ENCODE measurements at regions not wholly inside any gene's neighbourhood (a gene's known extent, or its start where the extent isn't known, plus 50 kb on each side); places are given as distances from the start of the nearest gene placed in this dataset.

DNA sequence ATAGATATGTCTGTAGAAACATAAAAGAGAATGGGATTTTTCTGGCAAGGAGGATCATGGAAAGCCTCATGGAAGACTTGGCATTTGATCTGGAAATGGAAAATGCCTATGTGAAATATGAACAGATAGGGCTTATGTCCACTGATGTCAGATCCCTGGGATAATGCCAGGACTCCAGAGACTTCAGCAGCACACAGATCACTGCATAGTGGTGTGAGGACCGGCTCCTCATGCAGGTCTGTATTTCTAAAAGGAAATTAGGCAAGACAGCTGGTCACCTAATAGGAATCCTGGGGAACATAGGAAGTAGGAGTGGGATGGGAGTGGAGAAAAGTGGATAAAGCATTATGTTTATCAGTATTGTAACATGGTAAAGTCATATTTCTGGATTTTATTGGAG is 56.8 kb upstream of the IPO9 start:
- Histone ChIP-seq H3K36me3 (ENCODE audit: insufficient read depth, low read length) (no peaks in the 10 kb centered on the region), H3K9me3 (ENCODE audit: low read length) (no peaks in the 10 kb centered on the region), H3K27ac (ENCODE audit: low read depth, low read length, poor library complexity, severe bottlenecking) (no peak overlapping the region), H2AFZ (ENCODE audit: low read length) (no peak overlapping the region), H4K20me1 (ENCODE audit: insufficient read depth, low read length) (no peaks in the 10 kb centered on the region), H3K79me2 (ENCODE audit: insufficient read depth, low read depth, low read length) (no peaks in the 10 kb centered on the region), H3K9me2 (ENCODE audit: insufficient read depth, low read length) (no peaks in the 10 kb centered on the region), H3K4me1 (ENCODE audit: insufficient read depth, low read length, poor library complexity, severe bottlenecking) (no peaks in the 10 kb centered on the region), H3K4me2 (ENCODE audit: low read length) (no peak overlapping the region), H3K4me3 (ENCODE audit: low read depth, low read length, poor library complexity, severe bottlenecking) (no peak overlapping the region)
- no TSS peak for BruUV-seq (replicated peaks)
- intact Hi-C loops (cut with micrococcal nuclease; ENCODE audit: unreplicated experiment), result no loop called here
- TF ChIP-seq, protein P1, sequence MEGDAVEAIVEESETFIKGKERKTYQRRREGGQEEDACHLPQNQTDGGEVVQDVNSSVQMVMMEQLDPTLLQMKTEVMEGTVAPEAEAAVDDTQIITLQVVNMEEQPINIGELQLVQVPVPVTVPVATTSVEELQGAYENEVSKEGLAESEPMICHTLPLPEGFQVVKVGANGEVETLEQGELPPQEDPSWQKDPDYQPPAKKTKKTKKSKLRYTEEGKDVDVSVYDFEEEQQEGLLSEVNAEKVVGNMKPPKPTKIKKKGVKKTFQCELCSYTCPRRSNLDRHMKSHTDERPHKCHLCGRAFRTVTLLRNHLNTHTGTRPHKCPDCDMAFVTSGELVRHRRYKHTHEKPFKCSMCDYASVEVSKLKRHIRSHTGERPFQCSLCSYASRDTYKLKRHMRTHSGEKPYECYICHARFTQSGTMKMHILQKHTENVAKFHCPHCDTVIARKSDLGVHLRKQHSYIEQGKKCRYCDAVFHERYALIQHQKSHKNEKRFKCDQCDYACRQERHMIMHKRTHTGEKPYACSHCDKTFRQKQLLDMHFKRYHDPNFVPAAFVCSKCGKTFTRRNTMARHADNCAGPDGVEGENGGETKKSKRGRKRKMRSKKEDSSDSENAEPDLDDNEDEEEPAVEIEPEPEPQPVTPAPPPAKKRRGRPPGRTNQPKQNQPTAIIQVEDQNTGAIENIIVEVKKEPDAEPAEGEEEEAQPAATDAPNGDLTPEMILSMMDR (conservative IDR thresholded peaks at IDR 0.05; ENCODE audit: low read length), result no peak
- no peak for TF ChIP-seq EZH2phosphoT487 (IDR thresholded peaks at IDR 0.05; ENCODE audit: borderline replicate concordance, low read depth, low read length)
- ChIA-PET POLR2A (interaction anchor here (1.6 kb wide), 1 partner anchor 22 kb away, joined by 3 read pairs; no protein-coding TSS in a partner anchor), CTCF (ENCODE audit: unreplicated experiment) (no interaction called here)
- DNase-seq (ENCODE audit: low spot score), result no peak

DNA sequence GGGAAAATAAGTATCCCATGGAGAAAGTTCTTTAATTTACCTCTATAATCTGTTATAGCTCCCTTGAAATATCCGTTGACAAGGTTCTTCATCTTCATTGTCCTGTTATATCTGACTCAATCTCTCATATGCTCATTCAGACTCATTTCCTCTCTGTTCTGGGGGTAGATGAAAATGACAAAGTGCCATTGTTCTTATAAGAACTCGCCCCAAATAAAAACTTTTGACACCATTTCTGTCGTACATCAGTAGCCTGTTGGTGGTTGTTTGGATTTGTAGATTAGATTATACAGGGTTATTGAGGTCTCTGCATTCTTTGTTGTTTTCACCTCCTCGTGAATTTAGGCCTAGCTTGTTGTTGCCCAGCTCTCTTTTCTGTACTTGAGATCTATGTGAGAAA is 55.2 kb upstream of the IPO9 start:
- H3K9me2 ChIP-seq (ENCODE audit: insufficient read depth, low read length), result no peaks in the 10 kb centered on the region
- no TSS peak for BruUV-seq (replicated peaks)
- no peak for DNase-seq (ENCODE audit: low spot score)
- no peak overlapping the region for H3K27ac ChIP-seq (ENCODE audit: low read depth, low read length, poor library complexity, severe bottlenecking)
- TF ChIP-seq EZH2phosphoT487 (IDR thresholded peaks at IDR 0.05; ENCODE audit: borderline replicate concordance, low read depth, low read length), result no peak
- TF ChIP-seq, protein P1 (conservative IDR thresholded peaks at IDR 0.05; ENCODE audit: low read length), result no peak
- intact Hi-C loops (cut with micrococcal nuclease; ENCODE audit: unreplicated experiment), result no loop called here
- ChIA-PET CTCF (ENCODE audit: unreplicated experiment) (no interaction called here), POLR2A (interaction anchor here (0.8 to 1.6 kb wide), 3 partner anchors 11 to 23 kb away, joined by 3 to 7 read pairs (median 3); no protein-coding TSS in a partner anchor)
- no peak overlapping the region for H3K4me3 ChIP-seq (ENCODE audit: low read depth, low read length, poor library complexity, severe bottlenecking)
- H4K20me1 ChIP-seq (ENCODE audit: insufficient read depth, low read length), result no peaks in the 10 kb centered on the region
- H3K36me3 ChIP-seq (ENCODE audit: insufficient read depth, low read length), result no peaks in the 10 kb centered on the region
- no peaks in the 10 kb centered on the region for H3K79me2 ChIP-seq (ENCODE audit: insufficient read depth, low read depth, low read length)
- no peaks in the 10 kb centered on the region for H3K9me3 ChIP-seq (ENCODE audit: low read length)
- H2AFZ ChIP-seq (ENCODE audit: low read length), result no peak overlapping the region
- no peaks in the 10 kb centered on the region for H3K4me1 ChIP-seq (ENCODE audit: insufficient read depth, low read length, poor library complexity, severe bottlenecking)
- no peak overlapping the region for H3K4me2 ChIP-seq (ENCODE audit: low read length)

DNA sequence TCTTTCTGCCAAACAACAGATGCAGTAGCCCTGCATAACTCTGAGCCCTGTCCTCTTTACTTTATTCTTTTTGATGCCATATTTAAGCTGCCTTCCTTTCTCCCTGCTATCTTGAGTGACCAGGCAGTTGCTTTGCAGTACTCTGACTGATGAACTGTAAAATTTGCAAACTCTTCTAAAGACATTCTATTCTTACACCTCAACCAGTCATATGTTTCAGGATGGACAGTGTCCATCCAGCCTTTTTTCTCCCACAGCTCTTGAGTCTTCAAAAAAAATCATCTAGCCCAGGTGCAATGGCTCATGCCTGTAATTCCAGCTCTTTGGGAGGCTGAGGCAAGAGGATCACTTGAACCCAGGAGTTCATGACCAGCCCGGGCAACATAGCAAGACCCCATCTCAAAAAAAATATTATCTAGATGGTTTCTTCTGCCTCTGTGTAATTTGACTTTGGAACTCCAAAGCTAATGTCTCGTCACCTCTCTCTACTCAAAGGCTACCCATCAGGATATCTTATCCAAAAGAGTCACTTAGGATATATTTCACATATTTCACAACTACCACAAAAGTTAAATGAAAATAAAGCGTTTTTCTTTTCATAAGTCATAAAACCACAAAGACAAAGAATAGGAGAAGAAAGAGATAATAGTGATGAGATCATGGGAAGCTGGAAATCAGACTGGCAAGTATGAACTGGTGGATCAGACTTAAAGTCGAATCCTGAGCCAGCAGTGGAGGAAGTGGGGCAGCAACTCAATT is 54.6 kb upstream of the IPO9 start:
- H2AFZ ChIP-seq (ENCODE audit: low read length), result no peak overlapping the region
- ChIA-PET CTCF (ENCODE audit: unreplicated experiment) (no interaction called here), POLR2A (interaction anchor here (0.6 to 1.0 kb wide), 5 partner anchors 11 to 802 kb away, joined by 3 to 7 read pairs (median 3); no protein-coding TSS in a partner anchor)
- H3K79me2 ChIP-seq (ENCODE audit: insufficient read depth, low read depth, low read length), result no peaks in the 10 kb centered on the region
- no peak overlapping the region for H3K4me2 ChIP-seq (ENCODE audit: low read length)
- no TSS peak for BruUV-seq (replicated peaks)
- TF ChIP-seq EZH2phosphoT487 (IDR thresholded peaks at IDR 0.05; ENCODE audit: borderline replicate concordance, low read depth, low read length), result no peak
- TF ChIP-seq, protein P1 (conservative IDR thresholded peaks at IDR 0.05; ENCODE audit: low read length), result no peak
- no peaks in the 10 kb centered on the region for H3K9me2 ChIP-seq (ENCODE audit: insufficient read depth, low read length)
- no peaks in the 10 kb centered on the region for H4K20me1 ChIP-seq (ENCODE audit: insufficient read depth, low read length)
- no peaks in the 10 kb centered on the region for H3K36me3 ChIP-seq (ENCODE audit: insufficient read depth, low read length)
- H3K4me1 ChIP-seq (ENCODE audit: insufficient read depth, low read length, poor library complexity, severe bottlenecking), result no peaks in the 10 kb centered on the region
- H3K27ac ChIP-seq (ENCODE audit: low read depth, low read length, poor library complexity, severe bottlenecking), result no peak overlapping the region
- no peak overlapping the region for H3K4me3 ChIP-seq (ENCODE audit: low read depth, low read length, poor library complexity, severe bottlenecking)
- no peak for DNase-seq (ENCODE audit: low spot score)
- H3K9me3 ChIP-seq (ENCODE audit: low read length), result no peaks in the 10 kb centered on the region
- intact Hi-C loops (cut with micrococcal nuclease; ENCODE audit: unreplicated experiment), result no loop called here

Data from OCI-LY7 (cell line).